Heart right ventricle (tissue), 16 donors: ENCODE measurements at regions not wholly inside any gene's neighbourhood (a gene's known extent, or its start where the extent isn't known, plus 50 kb on each side); places are given as distances from the start of the nearest gene placed in this dataset.

Experiments used
- ATAC-seq, 8 donors: fragments of 200-7000 bp; cut with Tn5 transposase; one replicate each; pipeline ENCODE4 v1.9.1; 2020; ENCODE audit warnings: mild to moderate bottlenecking in 8 of 8, moderate library complexity in 8 of 8, moderate number of reproducible peaks in 1 of 8
- DNase-seq, 2 donors: peaks; one replicate each; pipeline ENCODE4 v3.0.0-alpha.2; 2020
- H3K27ac ChIP-seq, 10 donors: fragments of 200-600 bp; sonication (generic) in 2 of 10; one replicate each; pipeline versions ENCODE4 v1.5.0 to v1.8.0; 2020 to 2022; ENCODE audit warnings: mild to moderate bottlenecking in 3 of 10
- H3K27me3 ChIP-seq, 7 donors: fragments of 200-600 bp; one replicate each; pipeline ENCODE4 v1.8.0; 2021 to 2022; ENCODE audit warnings: mild to moderate bottlenecking in 2 of 7
- H3K36me3 ChIP-seq, 9 donors: fragments of 200-600 bp; sonication (generic) in 1 of 9; one replicate each; pipeline versions ENCODE4 v1.5.0 to v1.8.0; 2020 to 2022; ENCODE audit warnings: mild to moderate bottlenecking in 2 of 9
- H3K4me1 ChIP-seq, 9 donors: fragments of 200-600 bp; sonication (generic) in 1 of 9; one replicate each; pipeline versions ENCODE4 v1.5.0 to v1.8.0; 2020 to 2022; ENCODE audit warnings: mild to moderate bottlenecking in 4 of 9
- H3K4me3 ChIP-seq, 10 donors: fragments of 200-600 bp; sonication (generic) in 2 of 10; one replicate each; pipeline versions ENCODE4 v1.5.0 to v1.8.0; 2020 to 2022; ENCODE audit warnings: mild to moderate bottlenecking in 7 of 10, moderate library complexity in 2 of 10
- H3K9me3 ChIP-seq, 11 donors: fragments of 200-600 bp in 10 of 11; sonication (generic) in 2 of 11; one replicate each; pipeline versions ENCODE4 v1.5.0 to v1.8.0; 2013 to 2022; ENCODE audit warnings: mild to moderate bottlenecking in 2 of 11, control low read depth in 1 of 11, moderate library complexity in 1 of 11
- whole genome bisulfite sequencing, 2 donors: extraction: QIAGEN DNeasy Blood & Tissue Kit; methylation state at CpG; one replicate each; pipeline ENCODE4 v1.1.7; 2013; ENCODE audit warnings: inconsistent platforms in 1 of 2; 5-methylcytosine and 5-hydroxymethylcytosine counted together
- intact Hi-C, 10 donors: fragments of 100-400 bp; cut with DNase I; formaldehyde crosslinking; loops; one replicate each; pipeline versions ENCODE4 v1.11.1 to v1.14.2; 2022
- TF ChIP-seq, protein P1 (sequence below), 9 donors: fragments of 200-600 bp; sonication (generic) in 2 of 9; IDR thresholded peaks; one replicate each; pipeline versions ENCODE4 v1.5.0 to v1.8.0; 2021 to 2022; ENCODE audit warnings: antibody characterized with exemption in 9 of 9, mild to moderate bottlenecking in 5 of 9, moderate library complexity in 1 of 9
- donor health status: Arrhythmogenic right ventricular cardiomyopathy.
- donor health status: ischemic (EF 13 %, LVEDD 7.1; RV severe dilation, severe dysfunction).
- donor health status: healthy with polysubstance abuse.
- donor health status: DM: no; HTN: yes; CAD: no.
- donor health status: DM: no; HTN: no; CAD: no.
- donor health status: ischemic (EF 25% LVEDD 6.9; RV normal size, moderate dysfunction).
- donor health status: ischemic (EF 25% LVEDD 5.7; RV mildly dilated, moderate dysfunction).
- donor health status: healthy.
- donor health status: DM: yes; HTN: yes; CAD: no.
- donor health status: Ischemic cardiomyopathy.
- donor health status: ischemic (EF 35%, LVEDD 5.7; RV mildly dilated, moderate dysfunction).
- donor health status: nonischemic (EF 11% LVEDD 7.7; RV severe dilation, severe dysfunction).
- donor health status: DM: yes; HTN: yes; CAD: no.
- donor health status: PGD.
- donor health status: ischemic (EF 29% LVEDD 5.4; RV normal size, mild dysfunction).
- donor health status: nonischemic (EF 23%, LVEDD 6.1; RV moderate dilation, normal function).

DNA sequence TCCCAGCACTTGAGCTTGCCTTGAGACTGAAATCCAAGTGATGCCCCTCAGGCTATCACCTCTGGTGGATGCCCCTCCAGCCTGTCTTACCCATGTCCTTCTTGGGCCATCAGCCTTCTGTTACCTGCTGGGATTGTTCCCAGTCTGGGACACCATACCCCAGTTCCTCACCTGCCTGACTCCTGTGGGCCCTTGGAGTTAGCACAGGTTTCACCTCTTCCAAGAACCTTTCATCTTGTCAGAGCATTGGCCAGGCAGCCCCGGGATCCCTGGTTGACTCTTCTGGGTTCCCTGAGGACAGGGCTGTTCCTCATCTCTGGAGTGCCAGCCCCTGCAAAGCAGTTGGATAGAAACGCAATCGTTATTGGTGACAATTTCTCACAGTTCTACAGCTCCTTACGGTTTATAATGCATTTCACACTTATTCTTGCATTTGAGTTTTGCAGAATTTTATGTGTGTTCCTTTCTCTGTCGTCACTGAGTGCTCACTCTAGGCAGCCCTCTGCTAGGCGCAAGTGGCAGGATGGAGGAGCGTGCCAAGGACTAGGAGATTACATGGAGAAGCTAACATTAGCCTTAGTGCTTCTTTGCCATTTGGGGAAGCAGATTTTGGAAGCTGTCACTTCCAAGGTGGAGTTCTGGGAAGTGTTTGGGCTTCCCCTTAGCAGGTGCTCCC lies 139.7 kb downstream of the DDX1 start:
- Histone ChIP-seq H3K4me3 (no peak overlapping the region), H3K27me3 (no peaks in the 10 kb centered on the region), H3K9me3 (no peaks in the 10 kb centered on the region), H3K4me1 (peaks cover 26 to 63% (median 51%) of the 10 kb centered on the region in 9 donors), H3K36me3 (no peaks in the 10 kb centered on the region), H3K27ac (no peak overlapping the region)
- 74 to 76% methylated on average over 7 of the region's 7 CpGs for WGBS, 2 donors
- no peak for DNase-seq
- TF ChIP-seq, protein P1, sequence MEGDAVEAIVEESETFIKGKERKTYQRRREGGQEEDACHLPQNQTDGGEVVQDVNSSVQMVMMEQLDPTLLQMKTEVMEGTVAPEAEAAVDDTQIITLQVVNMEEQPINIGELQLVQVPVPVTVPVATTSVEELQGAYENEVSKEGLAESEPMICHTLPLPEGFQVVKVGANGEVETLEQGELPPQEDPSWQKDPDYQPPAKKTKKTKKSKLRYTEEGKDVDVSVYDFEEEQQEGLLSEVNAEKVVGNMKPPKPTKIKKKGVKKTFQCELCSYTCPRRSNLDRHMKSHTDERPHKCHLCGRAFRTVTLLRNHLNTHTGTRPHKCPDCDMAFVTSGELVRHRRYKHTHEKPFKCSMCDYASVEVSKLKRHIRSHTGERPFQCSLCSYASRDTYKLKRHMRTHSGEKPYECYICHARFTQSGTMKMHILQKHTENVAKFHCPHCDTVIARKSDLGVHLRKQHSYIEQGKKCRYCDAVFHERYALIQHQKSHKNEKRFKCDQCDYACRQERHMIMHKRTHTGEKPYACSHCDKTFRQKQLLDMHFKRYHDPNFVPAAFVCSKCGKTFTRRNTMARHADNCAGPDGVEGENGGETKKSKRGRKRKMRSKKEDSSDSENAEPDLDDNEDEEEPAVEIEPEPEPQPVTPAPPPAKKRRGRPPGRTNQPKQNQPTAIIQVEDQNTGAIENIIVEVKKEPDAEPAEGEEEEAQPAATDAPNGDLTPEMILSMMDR (IDR thresholded peaks at IDR 0.05) = no peak
- intact Hi-C loops = loop anchor here in 3 of 10 donors (5.0 to 10.0 kb wide), 3 partner anchors 84 to 183 kb away; no protein-coding TSS in a partner anchor
- peak in 1 of 8 donors; percentile 5 for ATAC-seq

DNA sequence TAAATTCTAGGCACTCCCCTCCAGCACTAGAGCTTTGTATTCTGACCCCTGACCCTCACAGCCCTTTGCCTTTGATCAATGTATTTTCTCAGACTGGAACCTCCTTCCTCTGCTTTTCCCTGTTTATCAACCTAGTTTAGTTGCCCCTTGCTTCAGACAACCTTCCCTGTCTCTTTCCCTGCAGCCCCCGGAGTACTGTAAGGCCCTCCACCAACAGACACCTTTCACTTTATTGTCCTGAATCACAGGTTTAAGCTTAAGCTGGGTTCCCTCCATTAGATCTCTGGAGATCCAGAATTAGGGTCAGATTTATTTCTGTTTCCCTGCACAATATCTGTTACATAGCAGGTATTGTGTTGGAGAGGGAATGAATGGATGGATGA lies 140.2 kb downstream of the DDX1 start:
- Histone ChIP-seq H3K36me3 (no peaks in the 10 kb centered on the region), H3K4me3 (no peak overlapping the region), H3K4me1 (peaks cover 26 to 63% (median 51%) of the 10 kb centered on the region in 9 donors), H3K27ac (no peak overlapping the region), H3K27me3 (no peaks in the 10 kb centered on the region), H3K9me3 (no peaks in the 10 kb centered on the region)
- DNase-seq (no peak), ATAC-seq (no peak)
- WGBS, 2 donors = 90 to 96% methylated on average over 1 of the region's 1 CpG
- intact Hi-C loops = loop anchor here in 3 of 10 donors (5.0 to 10.0 kb wide), 3 partner anchors 85 to 183 kb away; no protein-coding TSS in a partner anchor
- TF ChIP-seq, protein P1 (IDR thresholded peaks at IDR 0.05) = no peak

DNA sequence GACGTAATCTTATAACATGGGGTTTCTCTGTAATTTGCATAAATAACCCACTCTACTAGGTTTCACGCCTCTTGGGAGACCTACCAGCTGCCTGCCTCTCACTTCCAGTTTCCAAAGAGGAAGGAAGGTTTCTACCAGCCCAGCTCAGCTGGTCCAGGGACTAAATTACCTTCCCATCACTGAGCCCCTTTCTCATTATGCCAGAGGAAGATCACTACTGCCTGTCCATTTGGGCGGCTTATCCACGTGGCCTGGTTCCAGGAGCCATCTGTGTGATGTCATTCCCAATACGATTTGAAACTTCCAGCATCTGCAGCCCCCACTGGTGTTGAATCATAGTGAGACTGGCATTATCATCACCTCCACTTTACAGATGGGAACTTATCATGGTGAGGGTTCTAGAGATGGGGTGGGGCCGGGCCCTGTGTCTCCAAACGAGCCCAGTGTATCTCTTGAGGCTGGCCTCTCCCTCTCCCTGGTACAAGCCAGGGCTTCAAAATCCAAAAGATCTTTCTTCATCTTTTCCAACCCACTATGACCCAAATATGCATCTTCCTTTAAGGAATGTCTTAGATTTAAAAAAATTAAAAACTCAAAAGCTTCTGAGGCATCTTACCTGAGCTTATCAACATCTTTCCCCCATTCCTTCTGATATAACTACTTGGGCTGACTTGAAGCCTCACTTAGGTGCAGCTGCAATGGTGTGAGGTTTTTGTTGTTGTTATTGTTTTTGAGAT lies 140.8 kb downstream of the DDX1 start:
- DNase-seq = no peak
- WGBS, 2 donors = 76 to 79% methylated on average over 7 of the region's 7 CpGs
- ATAC-seq = no peak
- Histone ChIP-seq H3K27me3 (no peaks in the 10 kb centered on the region), H3K36me3 (no peaks in the 10 kb centered on the region), H3K27ac (no peak overlapping the region), H3K4me1 (peaks cover 26 to 63% (median 51%) of the 10 kb centered on the region in 9 donors), H3K9me3 (no peaks in the 10 kb centered on the region), H3K4me3 (no peak overlapping the region)
- intact Hi-C loops = loop anchor here in 3 of 10 donors (5.0 to 10.0 kb wide), 3 partner anchors 85 to 182 kb away; no protein-coding TSS in a partner anchor
- TF ChIP-seq, protein P1 (IDR thresholded peaks at IDR 0.05) = no peak

DNA sequence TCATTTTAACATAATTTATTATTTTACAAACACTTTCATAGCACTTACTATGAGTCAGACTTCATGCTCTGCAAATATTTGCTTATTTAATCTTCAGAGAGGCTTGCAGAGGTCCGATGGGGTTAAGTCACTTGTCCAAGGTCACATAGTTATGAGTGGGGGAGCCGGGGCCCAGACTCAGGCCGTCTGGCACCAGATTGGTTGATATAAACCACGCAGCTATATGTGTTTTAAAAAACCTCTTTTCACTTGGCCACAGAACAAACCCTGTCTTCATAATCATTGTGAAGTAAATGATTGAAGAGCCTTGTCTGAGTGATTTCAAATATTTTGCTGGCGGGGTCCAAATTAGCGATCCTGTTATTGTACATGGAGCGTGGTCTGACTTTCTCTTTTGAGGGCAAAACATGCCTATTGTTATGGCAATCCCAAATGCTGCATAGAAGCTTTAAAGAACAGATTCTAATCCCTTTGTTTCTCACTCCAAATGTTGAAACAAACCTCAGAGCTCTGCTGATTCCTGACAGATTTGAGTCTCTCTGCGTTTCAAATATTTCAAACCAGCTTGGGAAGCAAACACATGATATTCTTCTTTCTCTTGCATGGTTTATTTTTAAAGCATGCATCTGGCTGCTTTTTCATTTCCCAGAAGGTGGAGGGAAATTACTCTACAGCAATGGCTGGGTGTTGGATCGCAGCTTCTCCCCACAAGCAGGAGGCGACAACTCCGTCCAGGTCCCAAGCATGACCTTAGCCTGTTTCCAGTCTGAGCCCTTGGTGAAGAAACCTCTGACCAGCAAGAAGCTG lies 142.4 kb downstream of the DDX1 start:
- ATAC-seq (peak in 1 of 8 donors; percentile 28), DNase-seq (no peak)
- Histone ChIP-seq H3K4me3 (no peak overlapping the region), H3K27ac (peak overlapping the region in 8 of 10 donors; percentile 2 to 65 (median 56)), H3K9me3 (no peaks in the 10 kb centered on the region), H3K36me3 (no peaks in the 10 kb centered on the region), H3K27me3 (no peaks in the 10 kb centered on the region), H3K4me1 (peaks cover 26 to 63% (median 51%) of the 10 kb centered on the region in 9 donors)
- 30 to 38% methylated on average over 11 of the region's 11 CpGs for WGBS, 2 donors
- intact Hi-C loops = loop anchor here in 3 of 10 donors (5.0 to 10.0 kb wide), 3 partner anchors 87 to 181 kb away; no protein-coding TSS in a partner anchor
- TF ChIP-seq, protein P1 (IDR thresholded peaks at IDR 0.05) = peak in 1 of 9 donors; percentile 10
